K562 (cell line): ENCODE measurements at regions not wholly inside any gene's neighbourhood (a gene's known extent, or its start where the extent isn't known, plus 50 kb on each side); places are given as distances from the start of the nearest gene placed in this dataset.

Experiments used
- ATF4 ChIP-seq: fragments of 450-650 bp; formaldehyde crosslinking; IDR thresholded peaks from 2 replicates; pipeline ENCODE4 v1.4.0; 2022; ENCODE audit warnings: mild to moderate bottlenecking, moderate library complexity
- CTCF ChIP-seq, 3 experiments: IDR thresholded peaks in 2 of 3; conservative IDR thresholded peaks in 1 of 3; 2 replicates each; pipeline ENCODE4 v1.5.1; 2011 to 2012; ENCODE audit warnings: low read length in 3 of 3, mild to moderate bottlenecking in 3 of 3, control low read depth in 2 of 3, improper control_type of control experiment in 1 of 3, inconsistent platforms in 1 of 3, low read depth in 1 of 3, mixed read lengths in 1 of 3, moderate library complexity in 1 of 3; ENCODE audit not compliant: insufficient read depth in 2 of 3
- E2F1 ChIP-seq: sonication (generic); formaldehyde crosslinking; IDR thresholded peaks from 2 replicates; pipeline ENCODE4 v1.8.1; 2023; ENCODE audit warnings: mild to moderate bottlenecking, missing genetic modification reagents, moderate library complexity
- MAZ ChIP-seq, 2 experiments: fragments of 450-650 bp in 1 of 2; sonication (generic) in 1 of 2; formaldehyde crosslinking; IDR thresholded peaks in 1 of 2; conservative IDR thresholded peaks in 1 of 2; 2 replicates each; pipeline versions ENCODE4 v1.4.0 to v1.5.0; 2020; ENCODE audit warnings: mild to moderate bottlenecking in 1 of 2, missing genetic modification reagents in 1 of 2
- MLX ChIP-seq, 2 experiments: fragments of 450-650 bp in 1 of 2; sonication (generic) in 1 of 2; formaldehyde crosslinking; conservative IDR thresholded peaks; 2 replicates each; pipeline versions ENCODE4 v1.4.0 to v1.8.1; 2020 to 2022; ENCODE audit warnings: mild to moderate bottlenecking in 1 of 2, missing genetic modification reagents in 1 of 2
- MXI1 ChIP-seq: IDR thresholded peaks from 2 replicates; pipeline ENCODE4 v1.6.1; 2011; ENCODE audit warnings: low read depth, mild to moderate bottlenecking, improper control_type of control experiment, low read length
- NFYB ChIP-seq: IDR thresholded peaks from 2 replicates; pipeline ENCODE4 v1.6.1; 2011; ENCODE audit warnings: mild to moderate bottlenecking, moderate library complexity; ENCODE audit not compliant: insufficient read length; ENCODE audit errors: extremely low read depth
- PML ChIP-seq: IDR thresholded peaks from 2 replicates; pipeline ENCODE4 v1.6.1; 2012; ENCODE audit warnings: low read length, inconsistent platforms
- SP1 ChIP-seq: sonication (generic); formaldehyde crosslinking; IDR thresholded peaks from 2 replicates; pipeline ENCODE4 v1.8.1; 2022; ENCODE audit warnings: mild to moderate bottlenecking, missing genetic modification reagents
- THAP7 ChIP-seq: fragments of 250-450 bp; sonication (Bioruptor Pico); IDR thresholded peaks from 2 replicates; pipeline ENCODE4 v1.5.0; 2021
- ZFP91 ChIP-seq: sonication (generic); formaldehyde crosslinking; IDR thresholded peaks from 2 replicates; pipeline ENCODE4 v1.8.0; 2022; ENCODE audit warnings: mild to moderate bottlenecking, missing genetic modification reagents
- ZNF785 ChIP-seq: fragments of 250-450 bp; sonication (Bioruptor Pico); IDR thresholded peaks from 2 replicates; pipeline ENCODE4 v1.4.0; 2020; ENCODE audit warnings: mild to moderate bottlenecking

GRCh38 chr13:76764429-76764828 is 121.8 kb downstream of the KCTD12 start:
- TF ChIP-seq PML: no peak
- TF ChIP-seq ATF4 (CRISPR knock-in tag): no peak
- TF ChIP-seq CTCF (IDR thresholded peaks at IDR 0.05 in 2 of 3, conservative IDR thresholded peaks at IDR 0.05 in 1 of 3; ENCODE audit: insufficient read depth in 2 of 3, low read depth in 1 of 3, low read length in 3 of 3): no peak
- TF ChIP-seq SP1 (CRISPR knock-in tag): no peak
- TF ChIP-seq MXI1: no peak
- TF ChIP-seq THAP7: no peak
- TF ChIP-seq E2F1 (CRISPR knock-in tag): no peak
- TF ChIP-seq ZNF785 (CRISPR knock-in tag): no peak
- TF ChIP-seq NFYB: no peak
- no peak for TF ChIP-seq MLX (CRISPR knock-in tag; conservative IDR thresholded peaks at IDR 0.05)
- TF ChIP-seq ZFP91: no peak
- no peak for TF ChIP-seq MAZ (CRISPR knock-in tag; conservative IDR thresholded peaks at IDR 0.05 in 1 of 2, IDR thresholded peaks at IDR 0.05 in 1 of 2)
